ENCODE measurements at regions not wholly inside any gene's neighbourhood (a gene's known extent, or its start where the extent isn't known, plus 50 kb on each side); places are given as distances from the start of the nearest gene placed in this dataset.
"Not testable (repeated sequence)": the region's sequence is repeated elsewhere in the genome, so short reads cannot be mapped to it uniquely, and the experiment has no call there.

GRCh38 chr5:67984546-67984945, 231.0 kb upstream of the PIK3R1 start:
- peaks cover 9% of the 10 kb centered on the region for H3K27me3 Mint-ChIP-seq
- no peak overlapping the region for H3K27ac Mint-ChIP-seq
- no peak overlapping the region for H3K4me3 Mint-ChIP-seq
- no peaks in the 10 kb centered on the region for H3K36me3 Mint-ChIP-seq (ENCODE audit: low read depth)
- no peak for ATAC-seq (replicated peaks)
- H3K9me3 Mint-ChIP-seq, result peaks cover 4% of the 10 kb centered on the region
- H3K4me1 Mint-ChIP-seq, result no peaks in the 10 kb centered on the region

- Mint-ChIP-seq H3K36me3 (ENCODE audit: low read depth) (no peaks in the 10 kb centered on the region), H3K4me1 (no peaks in the 10 kb centered on the region), H3K27ac (no peak overlapping the region), H3K4me3 (no peak overlapping the region), H3K27me3 (peaks cover 7% of the 10 kb centered on the region), H3K9me3 (peaks cover 4% of the 10 kb centered on the region)
- ATAC-seq (replicated peaks), result peak; percentile 54
Measured at GRCh38 chr5:67983251-67984110, 232.1 kb upstream of the PIK3R1 start.

DNA sequence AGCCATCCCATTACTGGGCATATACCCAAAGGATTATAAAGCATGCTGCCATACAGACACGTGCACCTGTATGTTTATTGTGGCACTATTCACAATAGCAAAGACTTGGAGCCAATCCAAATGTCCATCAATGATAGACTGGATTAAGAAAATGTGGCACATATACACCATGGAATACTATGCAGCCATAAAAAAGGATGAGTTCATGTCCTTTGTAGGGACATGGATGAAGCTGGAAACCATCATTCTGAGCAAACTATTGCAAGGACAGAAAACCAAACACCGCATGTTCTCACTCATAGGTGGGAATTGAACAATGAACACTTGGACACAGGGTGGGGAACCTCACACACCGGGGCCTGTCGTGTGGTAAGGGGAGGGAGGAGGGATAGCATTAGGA, 233.4 kb upstream of the PIK3R1 start:
- H3K4me3 Mint-ChIP-seq; ATAC-seq (replicated peaks); H3K27ac Mint-ChIP-seq; H3K27me3 Mint-ChIP-seq; H3K9me3 Mint-ChIP-seq; H3K36me3 Mint-ChIP-seq (ENCODE audit: low read depth); H3K4me1 Mint-ChIP-seq: not testable (repeated sequence)

DNA sequence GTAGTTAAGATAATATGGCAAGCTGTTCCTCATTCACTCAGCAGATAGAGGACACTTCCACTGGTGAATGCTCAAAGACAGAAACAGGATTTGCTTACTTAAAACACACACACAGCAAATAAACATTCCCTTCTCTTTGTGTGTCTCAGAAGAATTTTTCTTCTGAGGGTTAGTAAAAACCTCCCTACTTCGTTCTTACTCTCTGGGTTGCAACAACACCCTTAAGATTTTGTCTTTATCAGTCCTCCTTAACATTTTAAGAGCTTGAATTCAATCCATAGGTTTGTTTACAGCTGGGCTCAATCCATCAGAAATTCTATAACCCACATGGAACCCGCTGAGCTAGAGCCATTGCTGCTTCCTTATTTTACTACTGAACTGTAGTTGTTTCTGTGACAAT, 237.4 kb upstream of the PIK3R1 start:
- Mint-ChIP-seq H3K4me3 (no peak overlapping the region), H3K4me1 (no peaks in the 10 kb centered on the region), H3K27ac (no peak overlapping the region), H3K27me3 (peaks cover 4% of the 10 kb centered on the region), H3K36me3 (ENCODE audit: low read depth) (no peaks in the 10 kb centered on the region), H3K9me3 (peaks cover 4% of the 10 kb centered on the region)
- no peak for ATAC-seq (replicated peaks)

- H3K9me3 Mint-ChIP-seq, result peaks cover 4% of the 10 kb centered on the region
- no peak for ATAC-seq (replicated peaks)
- H3K27ac Mint-ChIP-seq, result no peak overlapping the region
- no peak overlapping the region for H3K4me3 Mint-ChIP-seq
- H3K36me3 Mint-ChIP-seq (ENCODE audit: low read depth), result no peaks in the 10 kb centered on the region
- H3K4me1 Mint-ChIP-seq, result no peaks in the 10 kb centered on the region
- H3K27me3 Mint-ChIP-seq, result peaks cover 4% of the 10 kb centered on the region
Measured at GRCh38 chr5:67976891-67977601, 238.5 kb upstream of the PIK3R1 start.

DNA sequence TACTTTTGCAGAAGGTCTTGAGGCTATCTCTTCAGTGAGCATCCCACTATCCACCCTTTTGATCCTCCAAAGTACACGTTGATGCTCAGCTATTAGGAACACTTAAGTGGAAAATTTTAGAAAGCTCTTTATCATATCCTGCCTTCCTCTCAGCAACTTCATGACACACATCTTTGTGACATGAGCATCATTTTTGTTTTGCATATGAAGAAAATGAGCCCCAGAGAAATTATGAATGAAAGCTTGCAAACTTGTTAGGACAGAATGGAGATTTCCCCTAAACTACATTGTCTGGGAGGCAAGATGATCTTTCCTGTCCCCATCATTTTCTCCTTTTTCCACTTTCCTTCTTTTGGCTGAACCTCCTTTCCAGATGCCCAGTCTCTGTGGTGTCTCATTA, 239.4 kb upstream of the PIK3R1 start:
- H3K4me3 Mint-ChIP-seq, result no peak overlapping the region
- no peaks in the 10 kb centered on the region for H3K36me3 Mint-ChIP-seq (ENCODE audit: low read depth)
- H3K27me3 Mint-ChIP-seq, result peaks cover under 1% of the 10 kb centered on the region
- no peak overlapping the region for H3K27ac Mint-ChIP-seq
- ATAC-seq (replicated peaks), result no peak
- H3K4me1 Mint-ChIP-seq, result no peaks in the 10 kb centered on the region
- peaks cover under 1% of the 10 kb centered on the region for H3K9me3 Mint-ChIP-seq

DNA sequence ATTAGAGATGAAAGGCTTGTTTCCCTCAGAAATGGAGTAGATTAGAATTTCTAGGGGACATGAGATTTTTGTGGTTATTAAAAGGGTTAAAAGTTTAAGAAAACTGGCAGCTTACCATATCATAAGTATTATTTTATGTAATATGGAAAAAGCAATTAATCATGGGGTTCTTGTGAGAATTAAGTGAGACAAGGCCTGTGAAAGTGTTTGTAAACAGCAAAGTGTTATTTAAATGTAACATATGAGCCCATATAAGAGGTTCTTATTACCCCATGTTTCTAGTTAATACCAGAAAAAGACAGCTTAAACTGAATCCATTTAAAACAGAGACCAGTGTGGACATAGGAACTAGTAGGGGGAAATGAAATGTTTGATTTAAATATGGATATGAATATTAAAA, 241.1 kb upstream of the PIK3R1 start:
- no peaks in the 10 kb centered on the region for H3K4me1 Mint-ChIP-seq
- H3K27ac Mint-ChIP-seq, result no peak overlapping the region
- H3K27me3 Mint-ChIP-seq, result no peaks in the 10 kb centered on the region
- H3K36me3 Mint-ChIP-seq (ENCODE audit: low read depth), result no peaks in the 10 kb centered on the region
- no peak overlapping the region for H3K4me3 Mint-ChIP-seq
- no peak for ATAC-seq (replicated peaks)
- H3K9me3 Mint-ChIP-seq, result no peaks in the 10 kb centered on the region

- no peaks in the 10 kb centered on the region for H3K27me3 Mint-ChIP-seq
- no peaks in the 10 kb centered on the region for H3K4me1 Mint-ChIP-seq
- H3K27ac Mint-ChIP-seq, result no peak overlapping the region
- ATAC-seq (replicated peaks), result no peak
- H3K9me3 Mint-ChIP-seq, result no peaks in the 10 kb centered on the region
- no peaks in the 10 kb centered on the region for H3K36me3 Mint-ChIP-seq (ENCODE audit: low read depth)
- H3K4me3 Mint-ChIP-seq, result no peak overlapping the region
Measured at GRCh38 chr5:67974054-67974453, 241.5 kb upstream of the PIK3R1 start.

DNA sequence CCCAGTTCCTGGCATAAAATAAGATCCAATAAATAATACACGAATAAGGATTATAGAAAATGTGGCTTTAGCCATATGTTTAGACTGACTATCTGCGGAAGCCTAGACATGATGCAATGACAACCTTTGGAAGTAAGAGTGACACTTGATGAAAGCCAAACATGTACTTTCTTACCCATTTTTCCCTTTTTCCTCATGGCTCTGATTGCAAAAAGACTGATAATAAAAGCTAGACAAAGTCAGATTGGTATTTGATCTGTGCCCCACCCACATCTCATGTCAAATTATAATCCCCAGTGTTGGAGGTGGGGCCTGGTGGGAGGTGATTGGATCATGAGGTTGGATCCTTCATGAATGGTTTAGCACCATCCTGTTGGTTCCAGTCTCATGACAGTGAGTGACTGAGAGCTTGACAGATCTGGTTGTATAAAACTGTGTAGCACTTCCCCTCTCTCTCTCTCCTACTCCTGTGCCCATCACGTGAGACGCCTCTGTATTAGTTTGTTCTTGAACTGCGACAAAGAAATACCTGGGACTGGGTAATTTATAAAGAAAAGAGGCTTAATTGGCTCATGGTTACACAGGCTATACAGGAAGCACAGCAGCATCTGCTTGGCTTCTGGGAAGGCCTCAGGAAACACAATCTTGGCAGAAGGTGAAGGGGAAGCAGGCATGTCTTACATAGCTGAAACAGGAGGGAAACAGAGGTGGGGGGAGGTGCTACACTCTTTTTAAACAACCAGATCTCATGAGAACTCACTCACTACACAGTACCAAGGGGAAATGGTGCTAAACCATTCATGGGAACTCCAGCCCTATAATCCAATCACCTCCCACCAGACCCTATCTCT, 243.4 kb upstream of the PIK3R1 start:
- H3K4me1 Mint-ChIP-seq, result no peaks in the 10 kb centered on the region
- H3K36me3 Mint-ChIP-seq (ENCODE audit: low read depth), result no peaks in the 10 kb centered on the region
- ATAC-seq (replicated peaks), result no peak
- no peaks in the 10 kb centered on the region for H3K9me3 Mint-ChIP-seq
- H3K27ac Mint-ChIP-seq, result no peak overlapping the region
- no peak overlapping the region for H3K4me3 Mint-ChIP-seq
- H3K27me3 Mint-ChIP-seq, result no peaks in the 10 kb centered on the region

DNA sequence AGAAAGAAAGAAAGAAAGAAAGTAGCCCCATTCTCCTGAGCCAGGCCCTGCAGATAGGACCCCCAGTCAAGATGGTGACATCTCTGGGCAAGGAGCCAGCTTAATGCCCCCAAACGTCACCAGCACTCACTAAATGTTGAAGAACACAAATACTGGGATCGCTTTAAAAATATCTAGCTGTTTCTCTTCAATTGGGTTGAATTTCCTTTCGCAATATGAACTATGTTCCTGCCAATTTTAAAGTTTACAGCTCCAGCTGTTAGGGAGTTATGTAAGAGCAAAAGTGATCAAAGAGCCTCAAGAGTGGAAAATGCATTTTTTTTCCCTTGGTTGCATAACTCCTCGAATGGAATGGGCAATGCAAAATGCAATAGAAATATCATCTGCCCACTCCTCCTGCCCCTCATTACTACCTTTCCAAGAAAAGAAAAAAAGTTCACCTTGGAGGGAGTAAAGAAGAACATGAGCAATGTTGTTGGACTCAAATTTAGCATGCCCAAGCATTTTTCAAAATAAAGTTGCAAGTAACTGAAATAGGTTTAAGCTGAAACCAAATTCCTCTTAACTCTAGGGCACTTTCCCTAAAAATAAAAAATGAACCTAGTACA, 244.2 kb upstream of the PIK3R1 start:
- ATAC-seq (replicated peaks), result no peak
- H3K9me3 Mint-ChIP-seq, result no peaks in the 10 kb centered on the region
- H3K27me3 Mint-ChIP-seq, result no peaks in the 10 kb centered on the region
- no peak overlapping the region for H3K4me3 Mint-ChIP-seq
- no peaks in the 10 kb centered on the region for H3K4me1 Mint-ChIP-seq
- no peak overlapping the region for H3K27ac Mint-ChIP-seq
- no peaks in the 10 kb centered on the region for H3K36me3 Mint-ChIP-seq (ENCODE audit: low read depth)

- Mint-ChIP-seq H3K4me3 (no peak overlapping the region), H3K4me1 (no peaks in the 10 kb centered on the region), H3K9me3 (no peaks in the 10 kb centered on the region), H3K27ac (no peak overlapping the region), H3K36me3 (ENCODE audit: low read depth) (no peaks in the 10 kb centered on the region), H3K27me3 (peaks cover 8% of the 10 kb centered on the region)
- no peak for ATAC-seq (replicated peaks)
Measured at GRCh38 chr5:67969631-67970030, 245.9 kb upstream of the PIK3R1 start.

DNA sequence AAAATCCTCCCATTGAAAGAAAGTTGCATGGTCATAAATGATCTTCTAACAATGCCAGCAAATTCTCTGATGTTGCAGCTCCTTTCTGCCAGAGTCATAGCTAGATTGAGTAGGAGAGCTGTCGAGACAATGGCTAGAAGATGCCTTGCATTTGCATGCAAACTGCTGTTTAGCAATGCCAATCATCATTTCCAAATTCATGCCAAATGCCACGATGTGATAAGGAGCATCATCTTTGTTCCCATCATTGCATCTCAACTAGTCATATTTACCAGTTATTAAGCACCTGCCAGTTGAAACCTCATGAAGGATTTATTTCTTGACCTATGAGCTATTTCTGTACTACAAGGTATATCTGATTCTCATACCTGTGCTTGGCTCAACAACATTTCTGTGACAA, 246.4 kb upstream of the PIK3R1 start:
- Mint-ChIP-seq H3K4me1 (no peaks in the 10 kb centered on the region), H3K27me3 (peaks cover 8% of the 10 kb centered on the region), H3K4me3 (no peak overlapping the region), H3K9me3 (no peaks in the 10 kb centered on the region), H3K36me3 (ENCODE audit: low read depth) (no peaks in the 10 kb centered on the region), H3K27ac (no peak overlapping the region)
- ATAC-seq (replicated peaks), result no peak

DNA sequence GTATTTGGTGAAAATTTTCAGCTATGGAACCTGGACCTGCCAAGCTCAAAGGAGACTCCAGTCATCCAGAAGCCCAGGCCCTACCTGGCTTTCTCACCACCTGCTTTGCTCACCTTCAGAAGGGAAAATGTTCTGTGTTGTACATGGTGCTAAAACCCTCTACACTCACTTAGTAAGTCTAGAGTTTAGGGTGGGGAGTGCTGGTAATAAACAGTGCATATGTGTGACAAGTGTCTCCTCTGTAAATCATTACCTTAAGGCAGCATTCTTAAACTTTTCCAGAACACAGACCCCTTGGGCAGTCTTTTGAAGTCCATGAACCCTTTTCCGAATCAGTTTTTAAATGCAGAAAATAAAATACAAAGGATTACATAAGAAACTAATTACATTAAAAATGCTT, 248.8 kb upstream of the PIK3R1 start:
- H3K4me1 Mint-ChIP-seq, result no peaks in the 10 kb centered on the region
- no peak overlapping the region for H3K27ac Mint-ChIP-seq
- no peak for ATAC-seq (replicated peaks)
- H3K9me3 Mint-ChIP-seq, result no peaks in the 10 kb centered on the region
- H3K4me3 Mint-ChIP-seq, result no peak overlapping the region
- H3K36me3 Mint-ChIP-seq (ENCODE audit: low read depth), result no peaks in the 10 kb centered on the region
- H3K27me3 Mint-ChIP-seq, result peaks cover 8% of the 10 kb centered on the region

GRCh38 chr5:67964619-67965018, 250.9 kb upstream of the PIK3R1 start:
- peaks cover 8% of the 10 kb centered on the region for H3K27me3 Mint-ChIP-seq
- no peaks in the 10 kb centered on the region for H3K4me1 Mint-ChIP-seq
- no peak overlapping the region for H3K4me3 Mint-ChIP-seq
- H3K36me3 Mint-ChIP-seq (ENCODE audit: low read depth), result no peaks in the 10 kb centered on the region
- ATAC-seq (replicated peaks), result no peak
- H3K9me3 Mint-ChIP-seq, result no peaks in the 10 kb centered on the region
- no peak overlapping the region for H3K27ac Mint-ChIP-seq

All from activated T-helper 17 cell treated with anti-CD3 and anti-CD28 coated beads, Interleukin-2, amount 50 U/mL, for 72 hours (primary cell).